IPS-NIHi7 (cell line): ENCODE measurements at regions not wholly inside any gene's neighbourhood (a gene's known extent, or its start where the extent isn't known, plus 50 kb on each side); places are given as distances from the start of the nearest gene placed in this dataset.
"Not testable (repeated sequence)": the region's sequence is repeated elsewhere in the genome, so short reads cannot be mapped to it uniquely, and the experiment has no call there.

Experiments used
- DNase-seq: peaks from one replicate; pipeline ENCODE4 v3.0.0; 2012; ENCODE audit warnings: mixed read lengths; ENCODE audit errors: extremely low spot score

DNA sequence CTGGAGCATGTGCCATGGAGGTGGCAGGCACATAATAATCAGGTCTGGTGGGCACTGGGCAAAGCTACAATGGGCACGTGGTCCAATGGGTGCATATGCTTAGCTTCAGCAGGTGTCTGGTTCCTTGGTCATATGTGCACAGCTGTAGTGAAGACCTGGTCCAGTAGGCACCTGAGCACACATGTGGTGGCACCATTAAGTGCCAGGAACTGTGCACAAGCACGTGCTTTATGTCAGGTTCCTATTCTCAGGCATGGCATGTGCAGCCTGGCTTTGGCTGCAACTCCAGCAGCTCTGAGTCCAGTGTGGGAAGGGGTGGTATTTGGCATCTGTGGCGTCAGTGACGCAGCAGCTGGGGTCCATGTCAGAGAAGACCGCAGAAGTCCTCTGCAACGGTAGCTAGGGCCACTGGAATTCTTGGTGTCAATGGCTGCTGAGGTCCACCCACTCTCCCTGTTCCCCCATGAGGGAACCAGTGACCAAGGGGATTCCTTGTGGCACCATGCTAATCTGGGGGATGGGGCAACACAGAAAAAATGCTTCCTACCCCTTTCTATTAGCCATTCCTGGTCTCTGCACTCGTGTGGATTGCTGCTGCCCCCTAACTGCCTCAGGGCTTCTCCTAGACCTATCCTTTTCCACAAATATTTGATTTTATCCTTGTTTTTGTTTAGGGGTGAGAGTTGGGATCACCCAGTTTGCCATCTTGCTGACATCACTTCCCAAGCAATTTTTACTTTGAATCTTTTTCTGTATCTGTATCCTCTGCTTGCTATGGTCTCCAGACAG, 262.9 kb upstream of the MAP2 start:
- DNase-seq, result peak; percentile 24

DNA sequence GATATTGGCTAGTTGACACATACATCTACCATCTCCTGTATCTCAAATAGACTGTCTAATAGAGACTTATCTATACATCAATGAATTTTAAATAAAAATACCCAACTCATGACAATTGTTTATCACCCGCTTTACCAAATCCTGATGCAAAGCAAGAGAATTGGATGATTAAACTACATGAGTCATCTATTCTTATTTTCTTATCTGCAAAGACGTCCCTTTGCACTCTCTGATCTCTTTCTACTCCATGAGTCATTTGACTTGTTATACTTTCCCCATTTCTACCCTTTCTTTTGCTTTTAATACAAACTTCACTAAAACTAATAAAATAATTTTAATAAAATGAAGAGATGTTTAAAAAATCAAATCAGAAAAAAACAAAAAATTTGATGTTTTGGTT, 261.7 kb upstream of the MAP2 start:
- no peak for DNase-seq

DNA sequence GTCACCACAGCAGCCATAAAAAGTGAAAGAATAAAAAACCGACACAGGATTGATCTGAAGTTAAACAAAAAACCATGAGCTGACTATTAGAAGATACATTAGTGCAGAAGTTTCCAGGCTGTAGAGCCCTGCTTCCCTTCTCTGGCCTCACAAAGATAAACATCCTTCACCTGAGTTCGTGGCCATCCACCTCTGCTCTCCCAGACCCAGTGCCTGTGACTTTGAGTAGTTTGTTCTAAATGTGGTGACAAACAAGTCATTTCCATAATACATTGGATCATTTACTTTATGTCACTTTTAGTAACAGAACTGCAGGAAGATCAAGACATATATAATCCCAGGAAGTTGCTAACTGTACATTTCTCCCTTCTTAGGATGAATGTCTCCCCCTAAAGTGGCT, 241.9 kb upstream of the MAP2 start:
- DNase-seq, result no peak

- DNase-seq, result not testable (repeated sequence)
These were observed 237.0 kb upstream of the MAP2 start for GRCh38 chr2:209186886-209187285.

DNA sequence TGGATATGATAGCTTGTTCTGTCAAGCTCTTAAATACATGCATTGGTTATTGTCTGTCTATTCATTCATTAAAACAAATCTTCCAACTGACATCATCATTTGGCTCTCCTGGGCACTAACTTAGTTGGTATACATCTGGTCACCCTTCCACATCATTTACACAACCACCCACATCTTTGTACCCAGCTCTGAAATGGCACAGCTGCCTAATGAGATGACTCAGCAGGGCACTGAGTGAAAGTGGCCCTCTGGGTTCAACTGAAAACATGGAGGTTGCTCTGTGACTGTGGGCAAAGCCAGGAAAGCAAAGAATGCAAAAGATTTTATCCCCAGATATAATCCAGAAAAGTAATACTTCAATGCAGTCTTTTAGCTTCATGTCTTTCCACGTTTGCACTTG, 234.0 kb upstream of the MAP2 start:
- no peak for DNase-seq

DNA sequence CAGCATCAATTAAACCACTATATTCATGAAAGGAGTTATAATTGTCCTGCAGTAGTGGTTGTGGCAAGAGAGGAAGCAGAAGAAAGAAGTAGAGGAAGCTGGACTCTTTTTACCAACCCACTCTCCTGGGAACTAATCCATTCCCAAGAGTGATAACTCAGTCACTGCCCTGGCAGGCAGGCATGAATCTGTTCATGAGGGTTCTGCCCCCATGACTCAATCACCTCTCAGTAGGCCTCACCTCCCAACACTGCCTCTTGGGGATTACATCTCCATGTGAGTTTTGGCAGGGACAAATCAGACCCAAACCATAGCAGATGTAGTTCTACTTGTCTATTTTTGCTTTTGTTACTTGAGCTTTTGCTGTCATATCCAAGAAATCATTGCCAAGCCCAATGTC, 232.7 kb upstream of the MAP2 start:
- no peak for DNase-seq

DNA sequence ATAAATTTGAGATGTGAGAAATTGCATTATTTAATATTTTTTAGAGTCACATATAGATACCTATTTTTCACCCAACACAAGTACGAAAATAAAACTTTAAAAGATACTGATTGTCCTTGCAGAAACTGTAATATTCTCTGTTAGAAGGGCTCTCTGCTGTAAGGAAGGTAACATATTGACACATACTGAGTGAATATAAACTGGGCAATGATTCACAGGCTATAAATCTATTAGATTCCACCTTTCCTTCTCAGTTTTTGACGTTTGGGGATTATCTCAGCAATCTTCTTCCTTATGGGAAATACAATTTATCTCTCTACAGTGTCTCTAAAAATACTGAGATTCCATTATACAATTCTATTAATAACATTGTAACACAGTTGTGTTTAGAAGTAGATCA, 229.1 kb upstream of the MAP2 start:
- DNase-seq, result no peak

GRCh38 chr2:209208211-209208610, 215.6 kb upstream of the MAP2 start:
- peak; percentile 22 for DNase-seq

DNA sequence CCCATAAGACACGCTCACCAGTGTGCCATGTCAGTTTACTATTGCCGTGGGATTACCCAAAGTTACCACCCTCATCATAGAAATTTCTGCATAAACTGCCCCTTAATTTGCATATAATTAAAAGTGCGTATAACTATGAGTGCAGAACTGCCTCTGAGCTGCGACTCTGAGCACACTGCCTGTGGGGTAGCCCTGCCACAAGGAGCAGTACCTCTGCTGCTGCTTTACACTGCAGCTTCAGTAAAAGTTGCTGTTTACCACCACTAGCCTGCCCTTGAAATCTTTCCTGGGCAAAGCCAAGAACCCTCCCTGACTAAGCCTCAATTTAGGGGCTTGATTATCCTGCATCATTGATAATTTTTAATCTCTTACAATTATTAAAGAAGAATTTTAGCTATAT, 213.9 kb upstream of the MAP2 start:
- DNase-seq, result no peak

GRCh38 chr2:209230560-209230959, 193.3 kb upstream of the MAP2 start:
- DNase-seq, result no peak

- peak; percentile 52 for DNase-seq
These were observed 187.5 kb upstream of the MAP2 start for GRCh38 chr2:209236377-209236776.

DNA sequence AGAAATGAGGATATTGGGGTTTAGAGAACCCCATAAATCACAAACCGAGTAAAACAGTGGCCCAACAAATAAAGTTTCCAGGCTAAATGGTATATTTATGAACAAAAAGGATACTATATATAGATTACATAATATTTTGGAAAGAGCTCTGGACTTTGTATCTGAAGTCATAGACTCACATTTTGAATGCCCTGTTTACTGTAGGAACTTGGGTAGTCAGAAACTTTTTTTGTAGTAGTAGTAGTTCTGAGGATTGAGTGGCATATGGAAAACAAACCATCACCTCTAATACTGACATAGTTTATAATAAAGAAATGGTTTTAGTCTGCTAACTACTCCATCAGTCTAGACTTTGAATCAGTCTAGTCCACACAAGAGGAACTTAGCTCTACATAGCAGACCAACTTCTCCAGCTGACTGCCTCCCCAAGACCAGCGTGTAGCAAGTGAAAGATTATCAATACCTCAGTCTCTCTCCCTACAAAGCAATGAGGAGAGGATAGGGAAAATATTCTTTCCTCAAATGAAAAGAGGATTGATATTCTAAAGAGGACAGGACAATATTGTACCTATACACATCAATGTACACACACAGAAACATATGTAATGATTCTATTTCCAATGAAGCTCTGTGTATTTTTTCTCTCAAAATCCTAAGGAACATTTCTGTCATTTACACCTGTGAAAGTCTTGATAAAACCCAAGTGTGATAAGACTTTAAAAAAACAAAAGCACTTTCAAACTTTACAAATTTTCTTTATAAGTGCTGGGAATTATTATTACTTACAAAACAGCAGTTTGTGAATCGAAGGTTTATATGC, 184.9 kb upstream of the MAP2 start:
- DNase-seq, result no peak

GRCh38 chr2:209239585-209239938, 184.3 kb upstream of the MAP2 start:
- DNase-seq, result no peak

GRCh38 chr2:209240204-209240603, 183.6 kb upstream of the MAP2 start:
- DNase-seq, result no peak

DNA sequence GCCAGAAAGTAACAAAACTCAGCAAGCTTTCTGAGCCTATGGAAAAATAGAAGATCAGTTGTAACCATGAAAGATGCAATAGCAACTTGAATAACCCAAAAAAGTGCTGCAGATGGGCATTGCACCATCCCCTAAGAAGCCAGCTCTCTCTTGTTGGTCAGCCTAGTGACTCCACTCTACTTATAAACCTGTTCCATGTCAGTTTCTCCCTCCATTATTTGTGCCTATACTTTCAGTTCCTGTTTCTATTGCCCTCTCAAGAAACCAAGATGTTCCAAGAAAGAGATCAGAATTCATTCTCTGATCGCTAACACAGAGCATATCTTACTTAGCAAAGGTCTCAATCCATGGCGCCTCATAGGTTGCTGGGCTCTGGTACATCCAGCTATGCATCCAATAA, 170.3 kb upstream of the MAP2 start:
- DNase-seq, result no peak

GRCh38 chr2:209259767-209260166, 164.1 kb upstream of the MAP2 start:
- no peak for DNase-seq

DNA sequence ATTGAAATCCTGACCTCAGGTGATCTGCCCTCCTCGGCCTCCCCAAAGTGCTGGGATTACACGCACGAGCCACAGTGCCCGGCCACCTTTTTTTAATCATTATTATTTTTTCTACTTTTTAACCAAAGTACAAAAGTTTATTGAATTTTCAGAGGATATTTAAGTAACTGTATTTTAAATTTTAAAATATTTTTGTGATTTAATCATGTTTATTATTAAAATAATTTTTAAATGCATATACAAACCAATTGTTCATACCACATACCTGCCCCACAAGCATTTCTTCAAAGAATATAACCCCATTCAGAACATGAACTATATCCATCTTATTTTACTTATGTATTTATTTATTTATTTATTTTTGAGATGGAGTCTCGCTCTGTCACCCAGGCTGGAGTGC, 163.6 kb upstream of the MAP2 start:
- DNase-seq, result no peak

DNA sequence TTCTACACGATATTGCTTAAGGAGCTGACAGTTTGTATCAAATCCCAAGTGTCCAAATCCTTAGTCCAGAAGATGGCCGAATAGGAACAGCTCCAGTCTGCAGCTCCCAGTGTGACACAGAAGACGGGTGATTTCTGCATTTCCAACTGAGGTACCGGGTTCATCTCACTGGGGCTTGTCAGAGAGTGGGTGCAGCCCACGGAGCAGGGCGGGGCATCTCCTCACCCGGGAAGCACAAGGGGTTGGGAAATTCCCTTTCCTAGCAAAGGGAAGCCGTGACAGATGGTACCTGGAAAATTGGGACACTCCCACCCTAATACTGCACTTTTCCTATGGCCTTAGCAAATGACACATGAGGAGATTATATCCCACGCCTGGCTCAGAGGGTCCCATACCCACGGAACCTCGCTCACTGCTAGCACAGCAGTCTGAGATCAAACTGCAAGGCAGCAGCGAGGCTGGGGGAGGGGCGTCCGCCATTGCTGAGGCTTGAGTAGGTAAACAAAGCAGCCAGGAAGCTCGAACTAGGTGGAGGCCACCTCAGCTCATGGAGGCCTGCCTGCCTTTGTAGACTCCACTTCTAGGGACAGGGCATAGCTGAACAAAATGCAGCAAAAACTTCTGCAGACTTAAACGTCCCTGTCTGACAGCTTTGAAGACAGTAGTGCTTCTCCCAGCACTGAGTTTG, 162.3 kb upstream of the MAP2 start:
- DNase-seq, result not testable (repeated sequence)

GRCh38 chr2:209269024-209269423, 154.8 kb upstream of the MAP2 start:
- DNase-seq, result no peak

- DNase-seq, result no peak
These were observed 147.8 kb upstream of the MAP2 start for GRCh38 chr2:209276000-209276399.

DNA sequence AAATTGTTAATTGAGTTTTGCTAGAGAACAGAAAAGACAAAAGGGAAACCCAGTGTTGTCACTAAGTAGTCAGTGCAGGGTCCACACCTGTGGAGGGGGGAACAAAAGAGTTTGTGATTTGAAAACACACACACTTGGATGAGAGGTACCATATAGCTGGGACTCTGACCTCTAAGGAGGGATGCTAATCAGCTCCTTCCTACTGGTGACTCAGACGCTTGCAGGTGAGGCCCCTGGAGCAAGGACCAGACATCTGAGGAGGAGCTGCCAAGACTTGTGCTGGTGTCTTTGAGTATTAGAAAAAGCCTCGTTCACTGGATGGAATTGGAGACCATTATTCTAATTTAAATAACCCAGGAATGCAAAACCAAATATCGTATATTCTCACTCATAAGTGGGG, 146.4 kb upstream of the MAP2 start:
- peak; percentile 31 for DNase-seq

GRCh38 chr2:209298601-209299000, 125.2 kb upstream of the MAP2 start:
- no peak for DNase-seq

DNA sequence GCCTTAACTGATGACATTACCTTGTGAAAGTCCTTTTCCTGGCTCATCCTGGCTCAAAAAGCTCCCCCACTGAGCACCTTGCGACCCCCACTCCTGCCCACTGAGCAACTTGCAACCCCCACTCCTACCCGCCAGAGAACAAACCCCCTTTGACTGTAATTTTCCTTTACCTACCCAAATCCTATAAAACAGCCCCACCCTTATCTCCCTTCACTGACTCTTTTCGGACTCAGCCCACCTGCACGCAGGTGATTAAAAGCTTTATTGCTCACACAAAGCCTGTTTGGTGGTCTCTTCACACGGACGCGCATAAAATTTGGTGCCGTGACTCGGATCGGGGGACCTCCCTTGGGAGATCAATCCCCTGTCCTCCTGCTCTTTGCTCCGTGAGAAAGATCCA, 124.4 kb upstream of the MAP2 start:
- not testable (repeated sequence) for DNase-seq
